ENCODE measurements at regions not wholly inside any gene's neighbourhood (a gene's known extent, or its start where the extent isn't known, plus 50 kb on each side); places are given as distances from the start of the nearest gene placed in this dataset.
A peak's percentile ranks its signal among the peaks of the same experiment; 100 is the strongest.

DNA sequence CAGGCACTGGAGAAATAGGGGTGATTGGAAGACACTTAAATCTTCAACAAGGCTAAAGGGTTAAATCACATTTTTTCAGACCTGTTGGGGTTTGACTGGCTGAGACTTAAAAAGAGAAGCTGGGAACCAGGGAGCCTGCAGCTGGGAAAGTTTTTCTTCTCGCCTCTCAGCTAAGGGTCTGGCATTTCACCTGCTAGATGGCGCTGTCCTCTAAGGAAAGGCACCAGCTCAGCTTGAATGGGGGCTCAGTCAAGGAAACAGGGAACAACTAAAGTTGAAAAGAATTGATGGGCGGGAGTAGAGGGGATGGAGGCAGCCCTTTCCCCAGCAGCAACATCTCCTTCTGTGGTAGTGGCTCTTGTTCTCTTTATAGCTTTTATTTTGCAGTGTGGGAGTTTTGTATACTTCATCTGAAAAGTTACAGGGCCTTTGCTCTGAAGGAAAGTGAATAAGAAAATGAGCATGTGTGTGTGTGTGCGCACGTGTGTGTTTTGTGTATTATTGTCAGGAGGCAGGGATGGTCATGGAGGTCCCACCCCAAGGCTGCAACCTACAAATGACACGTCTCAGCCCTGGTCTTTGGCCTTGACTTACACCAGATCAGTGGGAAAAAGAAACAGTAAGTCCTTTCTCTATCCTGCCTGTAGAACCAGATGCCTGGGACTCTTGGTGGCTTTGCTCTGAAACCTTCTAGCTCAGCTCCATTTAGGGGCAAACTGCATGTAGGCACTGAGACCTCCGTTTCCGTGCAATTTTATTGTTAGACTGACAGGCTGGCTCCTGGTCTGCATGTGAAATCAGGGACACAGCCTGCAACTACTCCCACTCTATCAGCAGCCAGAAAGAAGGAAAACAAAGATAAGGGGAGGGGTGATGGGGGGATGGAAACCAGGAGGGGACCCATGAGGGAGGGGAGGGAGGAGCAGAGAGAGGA lies 316.2 kb upstream of the CLINT1 start:
- TF ChIP-seq, protein P1, sequence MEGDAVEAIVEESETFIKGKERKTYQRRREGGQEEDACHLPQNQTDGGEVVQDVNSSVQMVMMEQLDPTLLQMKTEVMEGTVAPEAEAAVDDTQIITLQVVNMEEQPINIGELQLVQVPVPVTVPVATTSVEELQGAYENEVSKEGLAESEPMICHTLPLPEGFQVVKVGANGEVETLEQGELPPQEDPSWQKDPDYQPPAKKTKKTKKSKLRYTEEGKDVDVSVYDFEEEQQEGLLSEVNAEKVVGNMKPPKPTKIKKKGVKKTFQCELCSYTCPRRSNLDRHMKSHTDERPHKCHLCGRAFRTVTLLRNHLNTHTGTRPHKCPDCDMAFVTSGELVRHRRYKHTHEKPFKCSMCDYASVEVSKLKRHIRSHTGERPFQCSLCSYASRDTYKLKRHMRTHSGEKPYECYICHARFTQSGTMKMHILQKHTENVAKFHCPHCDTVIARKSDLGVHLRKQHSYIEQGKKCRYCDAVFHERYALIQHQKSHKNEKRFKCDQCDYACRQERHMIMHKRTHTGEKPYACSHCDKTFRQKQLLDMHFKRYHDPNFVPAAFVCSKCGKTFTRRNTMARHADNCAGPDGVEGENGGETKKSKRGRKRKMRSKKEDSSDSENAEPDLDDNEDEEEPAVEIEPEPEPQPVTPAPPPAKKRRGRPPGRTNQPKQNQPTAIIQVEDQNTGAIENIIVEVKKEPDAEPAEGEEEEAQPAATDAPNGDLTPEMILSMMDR (IDR thresholded peaks at IDR 0.05), result peak; percentile 62 to 79

DNA sequence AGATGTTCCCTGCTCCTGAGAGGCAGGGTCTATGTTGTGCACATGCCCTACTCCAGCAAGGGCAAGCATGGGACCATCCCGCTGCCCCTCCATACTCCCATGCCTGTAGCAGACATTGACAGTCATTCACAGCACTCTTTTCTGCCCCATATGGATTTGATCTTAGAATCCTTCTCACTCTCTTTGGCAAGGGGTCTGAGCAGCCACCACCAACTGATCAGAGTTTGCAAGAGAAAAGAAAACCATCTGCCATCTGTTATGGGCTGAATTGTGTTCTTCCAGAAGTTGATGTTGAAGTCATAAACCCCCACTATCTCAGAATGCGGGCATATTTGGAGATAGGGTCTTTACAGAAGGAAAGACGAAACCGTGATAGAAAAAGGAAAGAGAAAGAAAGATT lies 315.1 kb upstream of the CLINT1 start:
- Histone ChIP-seq H3K27me3 (no peaks in the 10 kb centered on the region), H3K9me3 (no peaks in the 10 kb centered on the region), H3K27ac (no peak overlapping the region), H3K36me3 (no peaks in the 10 kb centered on the region), H3K4me3 (no peak overlapping the region), H3K4me1 (peaks cover 0 to 14% of the 10 kb centered on the region in 2 donors)
- DNase-seq (ENCODE audit: low spot score), result no peak
- TF ChIP-seq, protein P1 (IDR thresholded peaks at IDR 0.05), result no peak

More for the DNA sequence above, 316.2 kb upstream of the CLINT1 start:
- no peaks in the 10 kb centered on the region for H3K27me3 ChIP-seq
- peak; percentile 84 for DNase-seq (ENCODE audit: low spot score)
- H3K27ac ChIP-seq, result peak overlapping the region in 1 of 2 donors; percentile 25
- no peaks in the 10 kb centered on the region for H3K36me3 ChIP-seq
- H3K9me3 ChIP-seq, result no peaks in the 10 kb centered on the region
- H3K4me1 ChIP-seq, result peaks cover 0 to 14% of the 10 kb centered on the region in 2 donors
- no peak overlapping the region for H3K4me3 ChIP-seq

DNA sequence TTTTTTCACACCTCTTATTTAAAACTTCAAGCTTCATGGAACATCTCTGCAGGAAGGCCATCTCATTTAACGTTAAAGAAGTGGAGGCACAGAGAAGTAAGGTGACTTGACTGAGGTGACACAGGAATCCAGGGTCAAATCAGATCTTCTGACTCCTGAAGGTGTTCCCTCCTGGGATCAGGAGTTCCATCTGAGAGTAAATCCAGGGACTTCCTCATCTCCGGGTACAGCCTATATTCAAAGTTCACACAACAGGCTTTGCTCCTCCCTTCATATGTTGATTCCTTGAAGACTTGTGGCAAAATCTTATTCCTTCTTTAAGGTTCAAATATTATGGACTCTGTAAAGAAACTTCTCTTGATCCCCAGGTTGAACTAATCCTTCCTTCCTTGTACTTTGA lies 313.1 kb upstream of the CLINT1 start:
- H3K27ac ChIP-seq, result no peak overlapping the region
- no peak overlapping the region for H3K4me3 ChIP-seq
- no peaks in the 10 kb centered on the region for H3K27me3 ChIP-seq
- no peaks in the 10 kb centered on the region for H3K9me3 ChIP-seq
- H3K36me3 ChIP-seq, result no peaks in the 10 kb centered on the region
- peaks cover 0 to 14% of the 10 kb centered on the region in 2 donors for H3K4me1 ChIP-seq
- DNase-seq (ENCODE audit: low spot score), result no peak
- TF ChIP-seq, protein P1 (IDR thresholded peaks at IDR 0.05), result no peak

DNA sequence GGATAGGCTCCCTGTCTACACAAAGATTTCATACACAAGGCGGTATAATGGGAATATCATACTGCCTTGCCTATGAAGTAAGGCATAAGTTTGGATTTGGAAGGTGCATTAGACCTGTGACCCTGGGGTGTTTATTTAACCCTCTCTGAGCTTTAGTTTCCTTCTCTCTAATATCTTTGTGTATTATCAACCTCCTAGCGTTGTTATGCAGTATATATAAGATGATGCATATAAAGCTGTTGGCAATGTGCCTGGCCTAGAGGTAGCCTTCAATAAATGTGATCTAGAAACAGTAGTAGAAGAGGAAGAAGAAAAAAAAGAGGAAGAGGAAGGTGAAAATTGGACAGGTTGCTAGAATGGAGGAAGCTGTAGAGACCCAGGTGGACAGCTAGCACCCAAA lies 311.6 kb upstream of the CLINT1 start:
- Histone ChIP-seq H3K4me1 (peaks cover 0 to 5% of the 10 kb centered on the region in 2 donors), H3K27me3 (no peaks in the 10 kb centered on the region), H3K9me3 (no peaks in the 10 kb centered on the region), H3K36me3 (no peaks in the 10 kb centered on the region), H3K4me3 (no peak overlapping the region), H3K27ac (no peak overlapping the region)
- no peak for DNase-seq (ENCODE audit: low spot score)
- TF ChIP-seq, protein P1 (IDR thresholded peaks at IDR 0.05), result no peak

DNA sequence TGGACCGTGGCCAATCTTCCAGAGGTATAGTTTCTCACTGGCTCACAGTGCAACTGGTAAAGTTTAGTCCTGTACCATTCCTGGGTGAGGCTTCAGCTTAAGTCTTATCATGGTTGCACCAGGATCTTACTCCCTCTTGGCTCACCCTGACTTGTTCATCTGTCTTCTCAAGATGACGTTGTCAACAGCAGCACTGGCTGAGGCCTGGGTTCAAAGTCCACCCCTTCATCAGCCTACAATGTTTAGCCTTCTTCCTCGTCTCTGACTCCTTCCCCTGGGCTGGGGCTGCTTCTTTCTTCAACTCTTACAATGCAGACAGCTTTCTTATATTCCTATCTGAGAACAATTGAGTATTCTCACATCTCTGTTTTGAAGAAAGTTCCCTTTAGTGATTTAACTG lies 311.1 kb upstream of the CLINT1 start:
- H3K27ac ChIP-seq, result no peak overlapping the region
- TF ChIP-seq, protein P1 (IDR thresholded peaks at IDR 0.05), result no peak
- no peaks in the 10 kb centered on the region for H3K27me3 ChIP-seq
- H3K9me3 ChIP-seq, result no peaks in the 10 kb centered on the region
- H3K36me3 ChIP-seq, result no peaks in the 10 kb centered on the region
- no peak overlapping the region for H3K4me3 ChIP-seq
- no peak for DNase-seq (ENCODE audit: low spot score)
- H3K4me1 ChIP-seq, result no peaks in the 10 kb centered on the region
